ENCODE measurements at regions not wholly inside any gene's neighbourhood (a gene's known extent, or its start where the extent isn't known, plus 50 kb on each side); places are given as distances from the start of the nearest gene placed in this dataset.

GRCh38 chr6:119716668-119717270 is 367.2 kb upstream of the MAN1A1 start:
- TF ChIP-seq CTCF (IDR thresholded peaks at IDR 0.05) (no peak), POLR2A (IDR thresholded peaks at IDR 0.05) (no peak)

Data from uterus (tissue), 2 donors.